K562 (cell line): ENCODE measurements at regions not wholly inside any gene's neighbourhood (a gene's known extent, or its start where the extent isn't known, plus 50 kb on each side); places are given as distances from the start of the nearest gene placed in this dataset.

Experiments used
- BACH1 ChIP-seq: fragments of 200-800 bp; sonication (Bioruptor generic); IDR thresholded peaks from 2 replicates; pipeline ENCODE4 v1.6.1; 2016; ENCODE audit warnings: missing genetic modification characterization, missing compliant biosample characterization
- CTBP1 ChIP-seq: fragments of 450-650 bp; IDR thresholded peaks from 2 replicates; pipeline ENCODE4 v1.6.1; 2016; ENCODE audit warnings: borderline replicate concordance
- PML ChIP-seq: IDR thresholded peaks from 2 replicates; pipeline ENCODE4 v1.6.1; 2012; ENCODE audit warnings: low read length, inconsistent platforms
- RAD51 ChIP-seq: fragments of 450-650 bp; IDR thresholded peaks from 2 replicates; pipeline ENCODE4 v1.7.1; 2016; ENCODE audit warnings: low read depth, mild to moderate bottlenecking, borderline replicate concordance
- SMARCA5 ChIP-seq: fragments of 450-650 bp; IDR thresholded peaks from 2 replicates; pipeline ENCODE4 v1.6.1; 2016
- THRAP3 ChIP-seq: fragments of 450-650 bp; IDR thresholded peaks from 2 replicates; pipeline ENCODE4 v1.6.1; 2016; ENCODE audit warnings: mild to moderate bottlenecking, inconsistent platforms, borderline replicate concordance
- ZBTB49 ChIP-seq: sonication (generic); formaldehyde crosslinking; IDR thresholded peaks from 2 replicates; pipeline ENCODE4 v1.8.0; 2022; ENCODE audit warnings: missing genetic modification reagents, mild to moderate bottlenecking, borderline replicate concordance
- ZFP1 ChIP-seq: fragments of 450-650 bp; formaldehyde crosslinking; IDR thresholded peaks from 2 replicates; pipeline ENCODE4 v1.4.0; 2020; ENCODE audit warnings: mild to moderate bottlenecking, mixed read lengths
- ZNF318 ChIP-seq, 2 experiments: fragments of 450-650 bp; IDR thresholded peaks; 2 replicates each; pipeline ENCODE4 v1.6.1; 2016; ENCODE audit warnings: mild to moderate bottlenecking in 2 of 2, borderline replicate concordance in 1 of 2, low read depth in 1 of 2, moderate library complexity in 1 of 2

- TF ChIP-seq ZBTB49 (CRISPR knock-in tag) (no peak), SMARCA5 (no peak), CTBP1 (no peak; the same call in 1 of the 2 replicates), PML (peak; percentile 77; the same call in 1 of the 2 replicates), ZFP1 (CRISPR knock-in tag) (no peak), THRAP3 (no peak), ZNF318 (IDR thresholded peaks at IDR 0.05; ENCODE audit: borderline replicate concordance in 1 of 2, low read depth in 1 of 2) (peak in 1 of 2 experiments; percentile 96; a peak in 2 of 4 replicates), BACH1 (peak; percentile 75; the same call in 1 of the 2 replicates), RAD51 (0 out of 2 replicates have a peak, but pooled peaks have one; percentile 30)
Measured at GRCh38 chr2:176931588-176932563, 280.7 kb upstream of the HNRNPA3 start (continued).
